ENCODE measurements at regions not wholly inside any gene's neighbourhood (a gene's known extent, or its start where the extent isn't known, plus 50 kb on each side); places are given as distances from the start of the nearest gene placed in this dataset.
"Not testable (repeated sequence)": the region's sequence is repeated elsewhere in the genome, so short reads cannot be mapped to it uniquely, and the experiment has no call there.

DNA sequence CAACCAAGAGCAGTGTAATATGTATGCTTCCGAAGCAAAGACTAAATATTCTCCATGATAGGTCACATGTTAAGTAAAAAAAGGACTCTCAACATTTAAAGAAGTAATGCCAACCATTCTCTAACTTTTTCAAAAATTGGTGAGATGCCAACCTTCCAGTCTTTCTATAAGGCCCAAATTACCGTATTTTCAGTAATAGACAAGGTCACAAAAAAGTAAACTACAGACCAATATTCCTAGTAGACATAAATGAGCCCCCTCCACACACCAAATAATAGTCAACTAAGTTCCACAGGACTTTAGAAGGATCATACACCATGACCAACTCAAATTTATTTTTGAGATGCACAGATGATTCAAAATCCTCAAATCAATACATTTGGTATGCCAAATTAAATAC lies 867.4 kb downstream of the TMEM121 start:
- no peak for DNase-seq
- Histone ChIP-seq H3K27me3 (replicated peaks) (no peaks in the 10 kb centered on the region), H3K4me3 (ENCODE audit: low read depth, low read length) (no peak overlapping the region), H3K27ac (no peak overlapping the region), H3K36me3 (replicated peaks) (no peaks in the 10 kb centered on the region)
- TF ChIP-seq, protein P1, sequence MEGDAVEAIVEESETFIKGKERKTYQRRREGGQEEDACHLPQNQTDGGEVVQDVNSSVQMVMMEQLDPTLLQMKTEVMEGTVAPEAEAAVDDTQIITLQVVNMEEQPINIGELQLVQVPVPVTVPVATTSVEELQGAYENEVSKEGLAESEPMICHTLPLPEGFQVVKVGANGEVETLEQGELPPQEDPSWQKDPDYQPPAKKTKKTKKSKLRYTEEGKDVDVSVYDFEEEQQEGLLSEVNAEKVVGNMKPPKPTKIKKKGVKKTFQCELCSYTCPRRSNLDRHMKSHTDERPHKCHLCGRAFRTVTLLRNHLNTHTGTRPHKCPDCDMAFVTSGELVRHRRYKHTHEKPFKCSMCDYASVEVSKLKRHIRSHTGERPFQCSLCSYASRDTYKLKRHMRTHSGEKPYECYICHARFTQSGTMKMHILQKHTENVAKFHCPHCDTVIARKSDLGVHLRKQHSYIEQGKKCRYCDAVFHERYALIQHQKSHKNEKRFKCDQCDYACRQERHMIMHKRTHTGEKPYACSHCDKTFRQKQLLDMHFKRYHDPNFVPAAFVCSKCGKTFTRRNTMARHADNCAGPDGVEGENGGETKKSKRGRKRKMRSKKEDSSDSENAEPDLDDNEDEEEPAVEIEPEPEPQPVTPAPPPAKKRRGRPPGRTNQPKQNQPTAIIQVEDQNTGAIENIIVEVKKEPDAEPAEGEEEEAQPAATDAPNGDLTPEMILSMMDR (IDR thresholded peaks at IDR 0.05; ENCODE audit: low read depth, low read length, missing control alignments), result no peak
- in situ Hi-C loops (cut with HindIII; ENCODE audit: low pct_ligation_motif_present, low sequenced_read_pairs), result no loop called here

GRCh38 chr14:106395456-106396050 lies 869.2 kb downstream of the TMEM121 start:
- Histone ChIP-seq H3K36me3 (replicated peaks) (no peaks in the 10 kb centered on the region), H3K27me3 (replicated peaks) (no peaks in the 10 kb centered on the region), H3K4me3 (ENCODE audit: low read depth, low read length) (no peak overlapping the region), H3K27ac (no peak overlapping the region)
- in situ Hi-C loops (cut with HindIII; ENCODE audit: low pct_ligation_motif_present, low sequenced_read_pairs), result no loop called here
- no peak for DNase-seq
- TF ChIP-seq, protein P1 (IDR thresholded peaks at IDR 0.05; ENCODE audit: low read depth, low read length, missing control alignments), result no peak

DNA sequence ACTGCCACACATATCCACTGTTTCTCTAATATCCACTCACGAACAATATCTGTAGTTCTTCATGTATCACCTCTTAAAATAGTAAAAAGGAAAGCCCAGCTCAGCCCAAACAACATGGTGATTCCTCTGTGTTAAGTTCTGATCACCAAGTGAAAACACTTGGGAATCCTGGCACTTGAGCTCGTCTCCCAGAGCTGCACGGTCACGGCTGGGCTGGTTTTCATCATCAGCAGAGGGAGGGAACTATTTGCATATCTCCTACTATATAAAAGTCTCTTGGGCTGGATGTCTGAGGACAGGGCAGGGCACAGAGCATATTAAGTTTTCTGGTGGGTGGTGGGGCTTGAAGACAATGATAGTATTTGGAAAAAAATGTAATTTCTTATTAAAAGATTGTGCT lies 870.6 kb downstream of the TMEM121 start:
- in situ Hi-C loops (cut with HindIII; ENCODE audit: low pct_ligation_motif_present, low sequenced_read_pairs), result no loop called here
- H3K4me3 ChIP-seq (ENCODE audit: low read depth, low read length), result no peak overlapping the region
- TF ChIP-seq, protein P1 (IDR thresholded peaks at IDR 0.05; ENCODE audit: low read depth, low read length, missing control alignments), result no peak
- H3K27me3 ChIP-seq (replicated peaks), result no peaks in the 10 kb centered on the region
- H3K27ac ChIP-seq, result no peak overlapping the region
- H3K36me3 ChIP-seq (replicated peaks), result no peaks in the 10 kb centered on the region
- DNase-seq, result no peak

GRCh38 chr14:106398931-106399331 lies 872.5 kb downstream of the TMEM121 start:
- DNase-seq; H3K27me3 ChIP-seq (replicated peaks); in situ Hi-C loops (cut with HindIII; ENCODE audit: low pct_ligation_motif_present, low sequenced_read_pairs); H3K4me3 ChIP-seq (ENCODE audit: low read depth, low read length); H3K27ac ChIP-seq; H3K36me3 ChIP-seq (replicated peaks): not testable (repeated sequence)

DNA sequence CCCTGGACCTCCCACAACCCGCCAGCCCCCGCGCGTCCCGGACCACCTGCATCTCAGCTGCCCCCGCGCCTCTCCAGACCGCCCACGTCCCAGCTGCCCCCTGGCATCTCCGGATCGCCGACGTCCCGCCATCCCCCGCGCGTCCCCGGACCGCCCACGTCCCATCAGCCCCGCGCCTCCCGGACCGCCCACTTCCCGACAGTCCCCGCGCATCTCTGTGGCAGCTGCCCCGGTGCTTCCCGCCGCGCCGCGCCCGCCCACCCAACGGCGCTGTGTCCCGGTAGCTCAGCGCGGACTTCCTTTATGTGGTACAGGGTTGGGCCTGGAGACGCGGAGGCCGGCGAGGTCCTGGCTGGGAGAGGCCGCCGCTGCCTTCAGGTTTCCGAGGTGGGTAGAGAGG lies 874.9 kb downstream of the TMEM121 start:
- H3K36me3 ChIP-seq (replicated peaks); H3K4me3 ChIP-seq (ENCODE audit: low read depth, low read length); H3K27ac ChIP-seq; in situ Hi-C loops (cut with HindIII; ENCODE audit: low pct_ligation_motif_present, low sequenced_read_pairs); H3K27me3 ChIP-seq (replicated peaks); DNase-seq: not testable (repeated sequence)

DNA sequence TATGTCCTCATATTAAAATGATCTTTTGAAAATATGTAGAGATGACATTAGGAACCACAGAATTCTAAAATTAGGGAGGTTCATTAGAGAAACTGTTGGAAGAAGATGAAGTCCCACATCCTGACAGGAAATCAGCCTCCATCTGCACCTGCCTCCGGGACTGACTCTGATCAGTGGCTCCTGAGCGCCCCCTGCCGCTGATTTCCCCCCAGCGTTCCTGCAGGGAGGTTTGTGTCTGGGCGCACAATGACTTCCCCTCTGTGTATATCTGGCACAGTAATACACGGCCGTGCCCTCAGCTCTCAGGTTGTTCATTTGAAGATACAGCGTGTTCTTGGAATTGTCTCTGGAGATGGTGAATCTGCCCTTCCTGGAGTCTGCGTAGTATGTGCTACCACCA lies 883.8 kb downstream of the TMEM121 start:
- H3K36me3 ChIP-seq (replicated peaks); H3K27ac ChIP-seq; H3K27me3 ChIP-seq (replicated peaks); DNase-seq; H3K4me3 ChIP-seq (ENCODE audit: low read depth, low read length); in situ Hi-C loops (cut with HindIII; ENCODE audit: low pct_ligation_motif_present, low sequenced_read_pairs): not testable (repeated sequence)

DNA sequence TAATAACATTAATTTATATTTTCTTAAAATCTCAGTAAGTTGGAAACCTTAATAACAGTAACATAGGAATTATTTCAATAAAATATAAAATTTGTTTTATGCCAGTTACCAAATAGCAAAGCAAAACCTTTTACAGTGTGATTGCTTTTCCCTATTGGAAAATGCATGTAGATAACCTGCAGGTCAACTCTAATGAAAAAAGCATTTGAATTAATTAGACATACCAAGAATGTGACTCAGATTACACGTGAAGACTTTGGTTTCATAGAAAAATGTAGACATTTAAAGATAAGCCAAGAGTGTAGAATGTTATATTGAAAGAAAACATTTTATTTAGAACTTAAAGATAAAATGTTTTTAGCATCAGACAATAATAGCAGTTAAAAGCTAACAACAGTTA lies 888.1 kb downstream of the TMEM121 start:
- no peak overlapping the region for H3K4me3 ChIP-seq (ENCODE audit: low read depth, low read length)
- H3K27me3 ChIP-seq (replicated peaks), result no peaks in the 10 kb centered on the region
- TF ChIP-seq, protein P1 (IDR thresholded peaks at IDR 0.05; ENCODE audit: low read depth, low read length, missing control alignments), result no peak
- no peak overlapping the region for H3K27ac ChIP-seq
- DNase-seq, result no peak
- H3K36me3 ChIP-seq (replicated peaks), result no peaks in the 10 kb centered on the region
- in situ Hi-C loops (cut with HindIII; ENCODE audit: low pct_ligation_motif_present, low sequenced_read_pairs), result no loop called here

Data from brain microvascular endothelial cell (primary cell).